Inferior parietal cortex (tissue), 1 donor: ENCODE measurements at regions not wholly inside any gene's neighbourhood (a gene's known extent, or its start where the extent isn't known, plus 50 kb on each side); places are given as distances from the start of the nearest gene placed in this dataset.

Source experiments
- DNase-seq: peaks from one replicate; pipeline ENCODE4 v3.0.0-alpha.2; 2016; ENCODE audit errors: extremely low spot score

- DNase-seq: no peak
Observed at GRCh38 chr9:81119591-81119990, 569.8 kb downstream of the TLE1 start.

DNA sequence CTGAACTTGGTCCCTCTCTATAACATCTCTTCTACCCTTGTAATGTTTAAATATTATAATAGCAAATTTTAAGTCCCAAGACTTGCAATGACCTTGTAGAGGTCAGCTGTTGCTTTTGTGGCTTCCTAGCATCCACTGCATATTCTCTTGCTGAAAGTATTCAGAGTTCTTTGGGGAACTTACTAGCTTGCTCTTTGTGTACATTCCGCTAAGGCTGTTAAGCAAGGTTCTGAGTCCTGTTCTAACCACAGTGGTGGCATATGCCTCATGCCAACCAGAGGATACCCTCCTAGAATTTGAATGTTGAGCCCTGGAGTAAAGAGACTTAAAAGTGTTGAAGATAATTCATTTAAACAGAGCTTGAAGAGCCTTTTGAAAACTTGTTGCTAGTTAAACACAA, 570.9 kb downstream of the TLE1 start:
- no peak for DNase-seq

- DNase-seq: no peak
Observed at GRCh38 chr9:81116340-81117137, 572.8 kb downstream of the TLE1 start.

DNA sequence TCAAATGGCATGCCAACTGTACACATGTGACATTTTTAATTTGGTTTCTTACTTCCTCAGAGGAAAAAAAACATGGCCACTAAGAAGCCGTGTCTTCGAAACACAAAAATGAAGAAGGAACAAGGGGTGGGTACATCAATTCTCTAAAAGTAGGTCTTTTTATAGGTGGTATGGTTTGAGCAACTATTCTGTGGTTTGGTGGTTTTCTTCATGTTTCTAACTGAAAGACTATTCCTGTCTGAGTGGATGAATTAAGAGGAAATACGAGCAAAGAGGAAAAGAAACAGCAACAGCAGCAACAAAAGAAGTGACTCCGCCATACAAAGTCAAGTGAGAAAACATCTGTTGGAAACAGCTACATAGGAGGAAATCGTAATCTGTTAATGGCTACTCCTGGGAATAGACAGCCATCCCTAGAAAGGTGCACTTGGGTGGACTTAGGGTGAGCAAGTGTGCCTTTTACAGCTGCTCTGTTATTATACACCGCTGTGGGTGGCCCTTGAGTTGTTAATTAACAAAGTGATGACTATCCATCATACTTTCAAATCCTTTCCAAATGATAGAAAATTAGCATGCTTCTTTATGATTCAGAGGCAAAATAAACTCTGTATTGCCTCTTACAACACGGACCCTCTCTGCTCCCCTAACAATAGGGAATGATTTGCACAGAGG, 575.8 kb downstream of the TLE1 start:
- peak; percentile 19 for DNase-seq

DNA sequence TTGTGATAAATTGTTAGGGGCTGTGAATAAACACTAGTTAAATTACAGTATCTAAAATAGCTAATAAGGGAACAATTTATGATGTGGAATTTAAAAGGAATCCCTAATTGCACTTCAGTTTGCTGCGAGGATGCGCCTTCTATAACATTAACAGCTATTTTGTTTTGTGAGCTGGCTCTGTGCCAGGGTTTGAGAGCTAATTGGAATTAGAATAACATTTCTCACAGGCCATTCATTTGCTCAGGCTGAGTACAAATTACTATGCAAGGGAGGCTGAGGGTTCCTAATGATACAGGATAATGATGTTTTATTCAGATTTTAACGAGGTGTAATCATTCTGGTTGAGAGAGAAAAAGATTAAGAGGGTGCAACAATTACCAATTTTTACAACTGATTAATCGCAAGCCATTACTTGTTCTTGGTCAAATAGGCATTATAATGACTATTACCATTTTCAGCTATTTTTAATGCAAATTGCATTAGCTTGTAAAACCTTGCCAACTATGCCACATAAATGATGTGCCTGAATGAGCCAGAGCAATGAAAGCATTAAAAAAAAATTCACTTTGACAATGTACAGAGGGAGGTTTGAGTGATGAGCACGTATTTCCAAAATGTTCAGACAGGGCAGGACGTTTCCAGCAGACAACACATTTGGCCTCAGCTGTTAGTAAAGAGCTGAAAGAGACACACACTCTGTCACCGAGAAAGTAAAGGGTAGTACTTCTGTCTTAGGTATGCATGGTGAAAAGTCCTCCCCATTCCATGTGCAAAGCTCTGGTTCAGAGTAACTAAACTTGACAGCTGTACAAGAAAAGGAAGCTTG, 576.5 kb downstream of the TLE1 start:
- DNase-seq: no peak

- DNase-seq: no peak
Observed at GRCh38 chr9:81108821-81109220, 580.5 kb downstream of the TLE1 start.

DNA sequence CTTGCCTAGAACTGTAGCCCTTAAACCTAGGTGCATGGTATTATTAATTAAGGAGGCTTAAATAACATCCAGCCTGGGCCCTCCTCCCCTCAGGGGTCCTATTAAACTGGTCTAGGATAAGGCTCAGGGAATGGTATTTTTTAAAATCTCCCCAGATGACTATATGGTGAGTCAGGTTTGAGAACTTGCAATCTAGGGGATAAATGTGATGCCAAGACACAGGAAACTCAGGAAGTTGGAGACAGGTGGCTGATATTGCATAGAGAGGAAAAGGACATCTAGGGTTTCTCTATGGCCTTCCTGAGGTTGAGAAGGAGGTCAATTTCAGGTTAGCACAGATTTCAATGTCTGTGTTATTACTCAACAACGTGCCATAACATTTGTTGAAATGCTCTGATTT, 581.0 kb downstream of the TLE1 start:
- DNase-seq: no peak

DNA sequence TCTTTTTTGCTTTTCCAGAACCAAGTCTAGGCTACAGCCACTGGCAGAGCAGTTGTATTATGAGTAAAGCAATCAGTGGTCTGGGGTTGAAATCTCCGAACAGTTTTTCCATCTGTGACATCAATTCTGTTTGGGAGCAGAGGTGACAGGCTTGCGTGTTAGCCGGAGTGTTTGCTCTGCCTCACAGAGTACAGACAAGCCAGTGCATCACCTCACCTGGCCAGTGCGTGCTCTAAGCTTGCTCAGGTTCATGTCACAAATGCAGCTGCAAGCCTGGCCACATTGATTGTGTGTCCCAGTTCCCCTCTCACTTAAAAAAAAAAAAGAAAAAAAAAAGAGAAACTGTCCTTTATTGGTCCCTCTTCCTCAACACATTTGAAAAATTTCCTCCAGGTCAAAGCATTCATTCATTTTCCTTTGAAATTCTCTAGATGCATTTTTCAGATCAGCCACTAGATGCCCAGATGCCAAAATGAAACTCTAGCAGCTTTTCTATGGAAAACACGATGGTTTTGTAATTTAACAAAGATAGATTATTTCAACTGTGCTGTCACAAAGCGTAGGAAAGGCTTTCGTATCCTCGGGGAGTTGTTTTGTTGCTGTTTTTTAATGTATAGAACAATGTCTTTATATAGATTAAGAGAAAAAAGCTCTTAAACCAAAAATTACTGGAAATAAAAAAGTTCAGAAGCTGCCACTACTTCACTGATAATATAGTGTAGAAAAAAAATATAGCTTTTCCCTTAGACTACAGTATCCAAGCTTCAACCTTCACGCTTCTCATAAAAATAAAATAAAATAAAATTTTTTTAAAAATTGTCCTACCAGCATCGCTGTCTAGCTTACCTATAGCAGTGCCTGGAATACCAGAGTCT, 585.5 kb downstream of the TLE1 start:
- DNase-seq: no peak

DNA sequence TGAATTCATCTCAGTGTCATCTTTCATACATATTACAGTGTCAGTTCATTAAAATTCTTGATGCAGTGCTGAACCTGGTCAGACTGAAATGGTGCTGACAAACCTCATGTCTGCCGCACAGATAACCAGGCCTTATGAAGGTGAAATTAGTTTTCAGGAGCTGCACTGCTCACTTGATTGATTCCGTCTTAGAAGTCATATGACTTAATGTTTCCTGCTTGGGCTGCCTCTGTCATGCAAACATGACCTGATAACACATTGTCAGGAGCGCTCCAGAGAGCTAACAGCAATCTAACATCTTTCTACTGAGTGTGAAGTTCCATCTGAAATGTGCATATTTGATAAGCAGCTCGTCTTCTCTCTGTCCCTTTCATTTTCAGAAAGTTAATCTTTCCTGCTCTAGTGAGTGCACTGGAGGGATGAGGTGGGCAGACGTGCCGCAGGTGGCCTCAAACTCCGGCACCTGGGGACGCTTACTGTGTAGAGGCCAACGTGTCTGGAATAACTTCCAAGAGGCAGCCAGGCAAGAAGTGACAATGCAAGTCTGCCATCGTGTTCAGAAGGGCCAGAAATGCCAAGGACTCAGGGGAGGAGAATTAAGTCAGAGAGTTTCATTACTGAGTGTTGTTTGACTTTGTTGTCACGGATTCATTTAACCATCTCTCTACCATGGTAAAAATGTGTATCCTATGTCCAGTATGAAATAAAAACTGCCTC, 592.1 kb downstream of the TLE1 start:
- DNase-seq: no peak

- no peak for DNase-seq
Observed at GRCh38 chr9:81096625-81097024, 592.7 kb downstream of the TLE1 start.

GRCh38 chr9:81092057-81092456, 597.3 kb downstream of the TLE1 start:
- no peak for DNase-seq

DNA sequence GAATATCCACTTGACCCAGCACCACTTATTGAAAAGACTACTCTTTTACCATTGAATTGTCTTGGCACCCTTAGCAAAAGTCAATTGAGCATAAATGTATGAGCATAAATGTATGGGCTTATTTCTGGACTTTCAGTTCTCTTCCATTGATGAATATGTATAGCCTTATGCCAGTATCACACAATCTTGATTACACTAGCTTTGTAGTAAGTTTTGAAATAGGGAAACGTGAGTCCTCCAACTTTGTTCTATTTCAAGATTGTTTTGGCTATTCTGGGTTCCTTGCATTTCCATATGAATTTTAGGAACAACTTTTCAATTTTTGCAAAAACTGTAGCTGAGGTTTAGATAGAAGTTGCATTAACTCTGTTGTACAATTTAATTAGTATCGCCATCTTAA, 601.0 kb downstream of the TLE1 start:
- no peak for DNase-seq

DNA sequence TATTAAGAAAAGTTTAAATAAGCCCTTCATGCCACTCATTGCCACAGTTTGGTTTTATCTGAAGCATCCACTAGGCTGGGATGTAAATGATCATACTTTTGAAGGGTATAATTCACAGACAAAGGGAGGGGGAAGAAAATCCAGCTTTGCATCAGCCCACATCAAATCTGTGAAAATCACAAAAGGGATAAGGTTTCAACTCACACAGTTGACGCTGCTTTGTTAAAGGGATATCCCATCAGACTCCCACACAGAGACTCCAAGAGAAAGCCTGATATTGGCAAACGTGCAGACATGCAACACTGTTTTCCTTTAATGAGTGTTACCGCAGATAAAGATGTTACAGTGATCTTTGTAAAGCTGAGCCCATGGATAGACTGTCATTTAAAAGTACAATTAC, 602.9 kb downstream of the TLE1 start:
- no peak for DNase-seq

GRCh38 chr9:81083854-81084512, 605.4 kb downstream of the TLE1 start:
- no peak for DNase-seq

DNA sequence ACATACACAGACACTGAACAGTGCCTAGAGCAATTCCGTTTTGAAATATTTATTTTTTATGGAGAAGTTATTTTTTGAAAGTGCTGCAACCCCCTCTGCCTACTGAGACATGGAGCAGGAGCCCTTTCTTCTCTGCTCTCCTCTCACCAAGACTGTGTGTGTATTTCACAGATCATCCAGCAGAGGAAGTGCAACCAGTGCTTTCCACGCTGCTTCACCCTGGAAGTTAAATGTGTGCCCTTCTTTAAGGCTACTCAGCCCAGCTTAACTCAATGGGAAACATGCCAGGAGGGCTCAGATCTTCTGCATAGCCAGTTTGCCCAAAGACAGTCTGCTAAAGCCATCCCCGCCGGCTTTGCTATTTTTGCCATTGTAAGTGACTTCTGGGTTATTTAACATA, 606.3 kb downstream of the TLE1 start:
- DNase-seq: no peak

GRCh38 chr9:81082221-81082620, 607.1 kb downstream of the TLE1 start:
- no peak for DNase-seq

DNA sequence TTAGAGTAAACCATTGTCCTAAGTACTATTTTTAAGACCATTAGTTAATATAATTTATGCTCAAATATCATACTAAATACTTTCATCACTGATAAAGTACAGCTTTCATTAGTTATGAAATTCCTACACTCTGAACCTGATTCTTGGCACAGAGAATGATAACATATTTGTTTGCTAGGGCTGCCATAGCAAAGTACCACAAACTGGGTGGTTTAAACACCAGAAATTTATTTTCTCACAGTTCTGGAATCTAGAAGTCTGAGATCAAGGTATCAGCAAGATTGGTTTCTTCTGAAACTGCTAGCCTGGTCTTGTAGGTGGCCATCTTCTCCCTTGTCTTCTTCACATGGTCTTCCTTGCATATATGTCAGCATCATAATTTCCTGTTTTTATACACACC, 608.4 kb downstream of the TLE1 start:
- DNase-seq: no peak

- DNase-seq: no peak
Observed at GRCh38 chr9:81080185-81080584, 609.2 kb downstream of the TLE1 start.

DNA sequence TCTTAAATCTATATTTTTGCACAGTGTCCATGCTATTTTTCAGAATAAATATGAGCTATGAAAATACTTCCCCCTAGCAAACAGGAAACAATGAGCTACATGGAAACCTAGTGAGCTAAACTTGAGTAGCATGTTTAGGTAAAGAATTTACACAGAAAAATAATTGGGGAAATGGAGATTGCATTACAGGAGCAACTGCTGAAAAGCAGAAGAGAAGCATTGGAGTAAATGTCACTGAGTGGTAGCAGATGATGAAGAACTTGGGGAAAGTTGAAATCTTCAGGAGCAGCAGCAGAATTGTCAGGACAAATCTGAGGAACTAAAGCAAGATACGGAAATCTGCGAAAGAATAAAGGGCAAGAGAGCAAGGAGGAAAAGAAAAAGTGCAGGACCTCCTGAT, 610.3 kb downstream of the TLE1 start:
- no peak for DNase-seq

GRCh38 chr9:81078555-81078954, 610.8 kb downstream of the TLE1 start:
- DNase-seq: no peak
